ENCODE measurements at regions not wholly inside any gene's neighbourhood (a gene's known extent, or its start where the extent isn't known, plus 50 kb on each side); places are given as distances from the start of the nearest gene placed in this dataset.

- Histone ChIP-seq H3K14ac (ENCODE audit: insufficient read length) (no peak overlapping the region), H3K4me3 (ENCODE audit: extremely low read depth in 1 of 4, insufficient read depth in 2 of 4, low read depth in 3 of 4, low read length in 4 of 4) (no peak overlapping the region), H4K91ac (replicated peaks; ENCODE audit: insufficient read length, low read length) (no peak overlapping the region), H2BK15ac (ENCODE audit: low read length) (no peak overlapping the region), H3K9me3 (ENCODE audit: insufficient read depth in 2 of 2, low read depth in 1 of 2, low read length in 1 of 2) (no peaks in the 10 kb centered on the region), H3K23ac (ENCODE audit: insufficient read length) (no peak overlapping the region), H3K79me2 (ENCODE audit: control insufficient read depth in 1 of 2, insufficient read depth in 2 of 2, low read length in 2 of 2) (no peaks in the 10 kb centered on the region), H3K23me2 (ENCODE audit: low read depth, low read length) (no peaks in the 10 kb centered on the region; the same call in 1 of the 2 replicates), H2AK5ac (ENCODE audit: low read depth, low read length) (no peak overlapping the region), H2AFZ (ENCODE audit: low read length) (peak overlapping the region; percentile 45; the same call in 1 of the 2 replicates), H3K4me1 (replicated peaks in 1 of 4; ENCODE audit: control insufficient read depth in 3 of 4, insufficient read depth in 4 of 4, low read length in 3 of 4) (peaks cover 0 to 4% (median 1%) of the 10 kb centered on the region in 4 experiments; a peak in 2 of 7 replicates), H3K4ac (replicated peaks; ENCODE audit: insufficient read length, low read depth, low read length) (no peak overlapping the region), H2BK12ac (ENCODE audit: low read depth, low read length) (no peak overlapping the region), H3K18ac (ENCODE audit: extremely low read depth, low read length) (no peak overlapping the region; the same call in 1 of the 2 replicates), H4K5ac (ENCODE audit: insufficient read length, low read depth, low read length) (no peak overlapping the region), H4K8ac (ENCODE audit: extremely low read depth, insufficient read depth, low read length) (no peak overlapping the region), H3K27me3 (replicated peaks in 1 of 4; ENCODE audit: control insufficient read depth in 3 of 4, extremely low read depth in 1 of 4, insufficient read depth in 3 of 4, low read length in 3 of 4) (no peaks in the 10 kb centered on the region), H3K79me1 (ENCODE audit: low read depth, low read length) (no peaks in the 10 kb centered on the region), H3K27ac (ENCODE audit: low read depth, low read length) (no peak overlapping the region), H4K20me1 (replicated peaks in 1 of 2; ENCODE audit: control insufficient read depth in 1 of 2, insufficient read depth in 2 of 2, low read length in 2 of 2) (no peaks in the 10 kb centered on the region), H2BK120ac (replicated peaks; ENCODE audit: low read depth, low read length) (no peak overlapping the region), H3K56ac (replicated peaks; ENCODE audit: insufficient read length, low read depth, low read length) (no peak overlapping the region), H3K36me3 (ENCODE audit: control insufficient read depth in 2 of 4, insufficient read depth in 4 of 4, low read length in 3 of 4) (no peaks in the 10 kb centered on the region), H2BK20ac (ENCODE audit: low read length) (no peak overlapping the region), H3K4me2 (ENCODE audit: insufficient read depth in 1 of 2, low read depth in 2 of 2, low read length in 2 of 2) (no peak overlapping the region), H2BK5ac (ENCODE audit: low read depth, low read length) (no peak overlapping the region; the same call in 1 of the 2 replicates), H3K9ac (replicated peaks in 1 of 4; ENCODE audit: extremely low read depth in 1 of 4, low read depth in 3 of 4, low read length in 3 of 4) (no peak overlapping the region)
- CTCF ChIA-PET (ENCODE audit: partially characterized antibody): interaction anchor here (1.1 to 1.6 kb wide), 3 partner anchors 10 to 27 kb away, joined by 3 to 4 read pairs (median 3); no protein-coding TSS in a partner anchor
- no peak for FAIRE-seq
- no peak for DNase-seq (ENCODE audit: low read depth in 1 of 2, low spot score in 2 of 2)
- TF ChIP-seq EZH2 (IDR thresholded peaks at IDR 0.05; ENCODE audit: low read depth, low read length, severe bottlenecking) (no peak), RBBP5 (IDR thresholded peaks at IDR 0.05; ENCODE audit: borderline replicate concordance, low read depth, low read length) (no peak), JUN (IDR thresholded peaks at IDR 0.05; ENCODE audit: low read depth, low read length) (no peak), EP300 (IDR thresholded peaks at IDR 0.05; ENCODE audit: borderline replicate concordance in 1 of 2, low read depth in 2 of 2, low read length in 2 of 2) (no peak), RAD21 (IDR thresholded peaks at IDR 0.05 in 1 of 2, conservative IDR thresholded peaks at IDR 0.05 in 1 of 2; ENCODE audit: low read depth in 2 of 2, low read length in 2 of 2) (no peak), KDM5A (IDR thresholded peaks at IDR 0.05; ENCODE audit: low read length) (no peak), ASH2L (IDR thresholded peaks at IDR 0.05; ENCODE audit: low read length) (no peak), CBX5 (IDR thresholded peaks at IDR 0.05; ENCODE audit: low read depth, low read length) (no peak), PHF8 (conservative IDR thresholded peaks at IDR 0.05; ENCODE audit: low read depth, low read length) (no peak)
- WGBS, 2 experiments (ENCODE audit: extremely low coverage in 1 of 2, insufficient coverage in 1 of 2, insufficient read length in 1 of 2, insufficient replicate concordance in 2 of 2, low coverage in 1 of 2, low lambda C conversion rate in 2 of 2, missing lambda C conversion rate in 1 of 2): 90% methylated on average over 3 of the region's 3 CpGs; no CpG with 5 or more reads in 1 of the 2 experiments
- POLR2A ChIA-PET (ENCODE audit: partially characterized antibody): no interaction called here
Measured at GRCh38 chr20:19047951-19048296, 164.5 kb upstream of the SLC24A3 start.

All from H1 (cell line).